ENCODE measurements at regions not wholly inside any gene's neighbourhood (a gene's known extent, or its start where the extent isn't known, plus 50 kb on each side); places are given as distances from the start of the nearest gene placed in this dataset.
A peak's percentile ranks its signal among the peaks of the same experiment; 100 is the strongest.
"Not testable (repeated sequence)": the region's sequence is repeated elsewhere in the genome, so short reads cannot be mapped to it uniquely, and the experiment has no call there.

GRCh38 chr5:117414926-117415325 is 840.3 kb upstream of the SEMA6A start:
- DNase-seq (ENCODE audit: low spot score), result peak; percentile 92

- DNase-seq (ENCODE audit: low spot score), result peak; percentile 85
Measured at GRCh38 chr5:117411701-117412100, 837.1 kb upstream of the SEMA6A start.

- no peak for DNase-seq (ENCODE audit: low spot score)
Measured at GRCh38 chr5:117405197-117405596, 830.6 kb upstream of the SEMA6A start.

GRCh38 chr5:117394506-117395157 is 820.0 kb upstream of the SEMA6A start:
- DNase-seq (ENCODE audit: low spot score), result no peak

- DNase-seq (ENCODE audit: low spot score), result no peak
Measured at GRCh38 chr5:117393125-117393524, 818.5 kb upstream of the SEMA6A start.

GRCh38 chr5:117380316-117380715 is 805.7 kb upstream of the SEMA6A start:
- DNase-seq (ENCODE audit: low spot score), result no peak

GRCh38 chr5:117379521-117379920 is 804.9 kb upstream of the SEMA6A start:
- no peak for DNase-seq (ENCODE audit: low spot score)

GRCh38 chr5:117376748-117377147 is 802.1 kb upstream of the SEMA6A start:
- no peak for DNase-seq (ENCODE audit: low spot score)

GRCh38 chr5:117359895-117360294 is 785.3 kb upstream of the SEMA6A start:
- no peak for DNase-seq (ENCODE audit: low spot score)

- DNase-seq (ENCODE audit: low spot score), result no peak
Measured at GRCh38 chr5:117357886-117358285, 783.3 kb upstream of the SEMA6A start.

GRCh38 chr5:117347280-117347679 is 772.7 kb upstream of the SEMA6A start:
- no peak for DNase-seq (ENCODE audit: low spot score)

- DNase-seq (ENCODE audit: low spot score), result not testable (repeated sequence)
Measured at GRCh38 chr5:117343726-117344125, 769.1 kb upstream of the SEMA6A start.

- no peak for DNase-seq (ENCODE audit: low spot score)
Measured at GRCh38 chr5:117337064-117337749, 762.6 kb upstream of the SEMA6A start.

- DNase-seq (ENCODE audit: low spot score), result no peak
Measured at GRCh38 chr5:117336208-117336607, 761.6 kb upstream of the SEMA6A start.

GRCh38 chr5:117333011-117333410 is 758.4 kb upstream of the SEMA6A start:
- DNase-seq (ENCODE audit: low spot score), result no peak

- DNase-seq (ENCODE audit: low spot score), result no peak
Measured at GRCh38 chr5:117332341-117332740, 757.7 kb upstream of the SEMA6A start.

- DNase-seq (ENCODE audit: low spot score), result no peak
Measured at GRCh38 chr5:117327511-117327910, 752.9 kb upstream of the SEMA6A start.

- no peak for DNase-seq (ENCODE audit: low spot score)
Measured at GRCh38 chr5:117326997-117327396, 752.4 kb upstream of the SEMA6A start.

GRCh38 chr5:117318528-117318927 is 743.9 kb upstream of the SEMA6A start:
- no peak for DNase-seq (ENCODE audit: low spot score)

GRCh38 chr5:117315170-117315569 is 740.5 kb upstream of the SEMA6A start:
- DNase-seq (ENCODE audit: low spot score), result no peak

GRCh38 chr5:117304512-117305107 is 730.0 kb upstream of the SEMA6A start:
- DNase-seq (ENCODE audit: low spot score), result not testable (repeated sequence)

- no peak for DNase-seq (ENCODE audit: low spot score)
Measured at GRCh38 chr5:117302949-117303348, 728.3 kb upstream of the SEMA6A start.

- no peak for DNase-seq (ENCODE audit: low spot score)
Measured at GRCh38 chr5:117302473-117302872, 727.9 kb upstream of the SEMA6A start.
